Osteoblast (primary cell): ENCODE measurements at regions not wholly inside any gene's neighbourhood (a gene's known extent, or its start where the extent isn't known, plus 50 kb on each side); places are given as distances from the start of the nearest gene placed in this dataset.

Experiments used
- DNase-seq: peaks from one replicate; pipeline ENCODE4 v3.0.0; 2011; ENCODE audit warnings: low spot score, mixed read lengths; ENCODE audit not compliant: insufficient read length; ENCODE audit errors: missing footprints
- H2AFZ ChIP-seq: 2 replicates; pipeline ENCODE4 v1.6.0; 2011; ENCODE audit warnings: mild to moderate bottlenecking, low read length
- H3K27ac ChIP-seq: 2 replicates; pipeline ENCODE4 v1.5.1; 2011; ENCODE audit warnings: mild to moderate bottlenecking, low read depth, low read length, moderate library complexity
- H3K27me3 ChIP-seq: 2 replicates; pipeline ENCODE4 v1.6.0; 2012; ENCODE audit warnings: mild to moderate bottlenecking, control low read depth, inconsistent platforms, low read length, moderate library complexity; ENCODE audit not compliant: insufficient read depth
- H3K36me3 ChIP-seq: 2 replicates; pipeline ENCODE4 v1.5.1; 2011; ENCODE audit warnings: mild to moderate bottlenecking, low read length, control low read depth, moderate library complexity; ENCODE audit not compliant: insufficient read depth
- H3K4me1 ChIP-seq: 2 replicates; pipeline ENCODE4 v1.5.1; 2011; ENCODE audit warnings: mild to moderate bottlenecking, low read length, control low read depth, moderate library complexity; ENCODE audit not compliant: insufficient read depth
- H3K4me2 ChIP-seq: 2 replicates; pipeline ENCODE4 v1.6.0; 2011; ENCODE audit warnings: mild to moderate bottlenecking, low read length; ENCODE audit not compliant: insufficient read depth
- H3K4me3 ChIP-seq: fragments of 200-600 bp; sonication (generic); 3 replicates; pipeline ENCODE4 v1.5.1; 2012; ENCODE audit warnings: mild to moderate bottlenecking, low read length, inconsistent platforms; ENCODE audit not compliant: insufficient read depth
- H3K79me2 ChIP-seq: 2 replicates; pipeline ENCODE4 v1.6.0; 2012; ENCODE audit warnings: mild to moderate bottlenecking, low read length, control low read depth, inconsistent platforms; ENCODE audit not compliant: insufficient read depth
- H3K9me3 ChIP-seq: 2 replicates; pipeline ENCODE4 v1.5.1; 2011; ENCODE audit warnings: low read depth, low read length, control low read depth
- H4K20me1 ChIP-seq: 2 replicates; pipeline ENCODE4 v1.6.0; 2012; ENCODE audit warnings: mild to moderate bottlenecking, low read length, control low read depth; ENCODE audit not compliant: insufficient read depth
- TF ChIP-seq, protein P1 (sequence below): IDR thresholded peaks from 2 replicates; pipeline ENCODE4 v1.5.1; 2011; ENCODE audit warnings: mild to moderate bottlenecking, low read depth, low read length, moderate library complexity; ENCODE audit errors: extremely low read depth

DNA sequence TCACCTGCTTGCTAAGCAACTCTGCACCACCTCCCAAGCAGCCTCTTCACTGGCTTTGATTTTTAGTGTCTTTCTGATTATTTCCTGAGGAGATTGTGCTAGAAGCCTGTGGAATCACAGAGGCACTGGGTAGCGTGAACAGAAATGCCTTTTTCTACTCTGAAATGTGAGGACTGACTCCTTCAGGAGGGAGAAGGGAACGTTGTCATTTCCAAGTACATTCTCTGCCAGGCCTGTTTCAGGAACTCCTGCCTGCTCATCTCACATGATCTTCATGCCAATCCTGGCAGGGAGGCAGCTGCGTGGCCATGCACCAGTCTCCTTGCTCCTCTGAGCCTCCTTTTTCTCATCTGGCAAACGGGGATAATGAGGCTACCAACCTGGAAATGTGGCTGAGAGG lies 49.8 kb upstream of the PRDM11 start:
- no peak overlapping the region for H3K27ac ChIP-seq

More for the DNA sequence above, 49.8 kb upstream of the PRDM11 start:
- Histone ChIP-seq H3K27me3 (peaks cover 37% of the 10 kb centered on the region), H3K36me3 (no peaks in the 10 kb centered on the region), H3K4me3 (no peak overlapping the region), H3K4me1 (peaks cover 24% of the 10 kb centered on the region), H3K9me3 (no peaks in the 10 kb centered on the region), H3K79me2 (no peaks in the 10 kb centered on the region), H4K20me1 (no peaks in the 10 kb centered on the region), H2AFZ (no peak overlapping the region), H3K4me2 (no peak overlapping the region)
- DNase-seq: no peak
- TF ChIP-seq, protein P1, sequence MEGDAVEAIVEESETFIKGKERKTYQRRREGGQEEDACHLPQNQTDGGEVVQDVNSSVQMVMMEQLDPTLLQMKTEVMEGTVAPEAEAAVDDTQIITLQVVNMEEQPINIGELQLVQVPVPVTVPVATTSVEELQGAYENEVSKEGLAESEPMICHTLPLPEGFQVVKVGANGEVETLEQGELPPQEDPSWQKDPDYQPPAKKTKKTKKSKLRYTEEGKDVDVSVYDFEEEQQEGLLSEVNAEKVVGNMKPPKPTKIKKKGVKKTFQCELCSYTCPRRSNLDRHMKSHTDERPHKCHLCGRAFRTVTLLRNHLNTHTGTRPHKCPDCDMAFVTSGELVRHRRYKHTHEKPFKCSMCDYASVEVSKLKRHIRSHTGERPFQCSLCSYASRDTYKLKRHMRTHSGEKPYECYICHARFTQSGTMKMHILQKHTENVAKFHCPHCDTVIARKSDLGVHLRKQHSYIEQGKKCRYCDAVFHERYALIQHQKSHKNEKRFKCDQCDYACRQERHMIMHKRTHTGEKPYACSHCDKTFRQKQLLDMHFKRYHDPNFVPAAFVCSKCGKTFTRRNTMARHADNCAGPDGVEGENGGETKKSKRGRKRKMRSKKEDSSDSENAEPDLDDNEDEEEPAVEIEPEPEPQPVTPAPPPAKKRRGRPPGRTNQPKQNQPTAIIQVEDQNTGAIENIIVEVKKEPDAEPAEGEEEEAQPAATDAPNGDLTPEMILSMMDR: no peak
